Memory B cell (primary cell): ENCODE measurements at regions not wholly inside any gene's neighbourhood (a gene's known extent, or its start where the extent isn't known, plus 50 kb on each side); places are given as distances from the start of the nearest gene placed in this dataset.
"Not testable (repeated sequence)": the region's sequence is repeated elsewhere in the genome, so short reads cannot be mapped to it uniquely, and the experiment has no call there.

Source experiments
- ATAC-seq: fragments of 150-1000 bp; cut with Tn5 transposase; 2 replicates; pipeline ENCODE4 v1.10.0; 2021; ENCODE audit warnings: low read depth, mild to moderate bottlenecking, moderate library complexity
- DNase-seq, 2 donors: peaks; one replicate each; pipeline ENCODE4 v3.0.0; 2022; ENCODE audit warnings: low spot score in 2 of 2
- H3K27ac Mint-ChIP-seq: one replicate; pipeline ENCODE4 v1.8.0; 2022; ENCODE audit warnings: mild to moderate bottlenecking, moderate library complexity, mixed read lengths
- H3K27me3 Mint-ChIP-seq: one replicate; pipeline ENCODE4 v1.8.0; 2022; ENCODE audit warnings: mixed read lengths
- H3K36me3 Mint-ChIP-seq: one replicate; pipeline ENCODE4 v1.8.0; 2022; ENCODE audit warnings: mild to moderate bottlenecking, mixed read lengths
- H3K4me1 Mint-ChIP-seq: one replicate; pipeline ENCODE4 v1.8.0; 2022; ENCODE audit warnings: mixed read lengths
- H3K4me3 Mint-ChIP-seq: one replicate; pipeline ENCODE4 v1.8.0; 2022; ENCODE audit warnings: mild to moderate bottlenecking, moderate library complexity, mixed read lengths
- H3K9me3 Mint-ChIP-seq: one replicate; pipeline ENCODE4 v1.8.0; 2022; ENCODE audit warnings: mixed read lengths

GRCh38 chr16:87212026-87212425 is 105.2 kb downstream of the C16orf95 start:
- no peaks in the 10 kb centered on the region for H3K4me1 Mint-ChIP-seq
- ATAC-seq = no peak
- peaks cover 1% of the 10 kb centered on the region for H3K27me3 Mint-ChIP-seq
- H3K9me3 Mint-ChIP-seq = no peaks in the 10 kb centered on the region
- DNase-seq = no peak
- no peak overlapping the region for H3K4me3 Mint-ChIP-seq
- no peak overlapping the region for H3K27ac Mint-ChIP-seq
- no peaks in the 10 kb centered on the region for H3K36me3 Mint-ChIP-seq

DNA sequence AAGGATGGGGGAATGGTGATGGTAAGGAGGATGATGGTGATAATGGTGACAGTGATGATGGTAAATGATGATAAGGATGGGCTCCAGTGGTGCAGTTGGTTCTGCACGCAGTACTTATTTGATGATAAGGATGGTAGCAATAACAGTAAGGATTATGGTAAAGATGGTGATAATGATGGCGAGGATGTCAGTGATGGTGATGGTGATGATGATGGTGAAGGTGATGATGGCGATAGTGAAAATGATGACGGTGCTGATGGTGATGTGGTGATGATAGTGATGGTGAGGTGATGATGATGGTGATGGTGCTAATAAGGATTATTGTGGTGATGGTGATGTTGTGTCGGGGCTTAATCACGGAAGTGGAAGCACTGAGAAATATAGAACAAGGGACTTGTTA is 103.7 kb downstream of the C16orf95 start:
- Mint-ChIP-seq H3K27ac (no peak overlapping the region), H3K36me3 (no peaks in the 10 kb centered on the region)

DNA sequence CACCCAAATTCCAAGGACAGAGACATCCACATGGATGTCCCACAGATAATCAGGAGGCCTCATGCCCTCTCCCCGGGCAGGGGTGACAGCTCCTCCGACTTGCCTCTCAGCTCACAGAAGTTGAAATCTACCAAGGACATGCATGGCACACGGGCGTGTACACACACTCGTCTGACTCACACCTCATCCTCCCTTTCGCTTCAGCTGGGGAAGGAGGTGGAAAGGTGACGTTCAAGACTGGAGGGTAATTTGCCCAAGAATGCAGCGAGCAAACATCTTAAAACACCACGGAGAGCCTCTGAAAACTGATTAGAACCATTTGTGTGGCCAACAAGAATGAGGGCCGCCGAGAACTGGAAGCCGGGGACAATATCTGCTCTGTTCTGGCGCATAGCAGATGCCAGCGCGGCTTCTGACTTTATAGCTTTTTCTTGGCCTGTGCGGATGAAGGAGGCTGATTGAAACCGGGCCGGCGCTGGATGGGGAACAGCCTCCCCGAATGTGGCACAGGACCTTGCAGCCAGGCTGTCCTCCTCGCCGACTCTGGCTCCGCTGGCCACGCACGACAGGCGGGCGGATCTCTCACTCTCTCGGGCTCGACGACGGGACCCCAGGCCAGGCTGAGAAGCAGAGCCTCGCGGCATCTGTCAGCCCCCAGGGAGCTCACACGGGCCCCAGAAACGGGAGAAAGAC is 100.9 kb downstream of the C16orf95 start:
- H3K4me1 Mint-ChIP-seq = no peaks in the 10 kb centered on the region
- no peaks in the 10 kb centered on the region for H3K36me3 Mint-ChIP-seq
- no peaks in the 10 kb centered on the region for H3K9me3 Mint-ChIP-seq

More for the DNA sequence above, 103.7 kb downstream of the C16orf95 start:
- Mint-ChIP-seq H3K9me3 (no peaks in the 10 kb centered on the region), H3K4me3 (no peak overlapping the region), H3K27me3 (peaks cover 1% of the 10 kb centered on the region), H3K4me1 (no peaks in the 10 kb centered on the region)
- no peak for ATAC-seq
- no peak for DNase-seq

DNA sequence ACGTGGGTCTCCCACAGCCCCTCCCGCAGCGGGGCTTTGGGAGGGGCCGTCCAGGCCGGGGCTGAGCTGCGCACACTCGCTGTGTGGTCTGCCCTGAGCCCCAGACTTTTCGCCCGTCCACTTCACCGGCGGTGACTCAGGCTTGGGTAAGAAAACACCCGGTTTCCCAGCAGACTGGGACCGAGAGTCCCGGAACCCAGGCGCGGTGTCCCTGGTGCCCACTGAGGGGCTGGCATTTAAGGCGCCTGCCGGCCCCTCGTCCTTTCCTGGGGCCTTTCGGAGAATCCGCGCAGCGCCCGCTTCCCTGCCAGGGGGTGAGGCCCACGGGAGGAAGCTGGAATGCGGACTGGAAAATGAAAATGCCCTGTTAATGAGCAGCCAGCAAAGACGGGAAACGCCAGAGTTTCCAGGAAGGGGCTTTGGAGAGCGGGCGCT is 100.3 kb downstream of the C16orf95 start:
- Mint-ChIP-seq H3K4me3 (no peak overlapping the region), H3K4me1 (no peaks in the 10 kb centered on the region), H3K27ac (no peak overlapping the region), H3K9me3 (no peaks in the 10 kb centered on the region), H3K36me3 (no peaks in the 10 kb centered on the region), H3K27me3 (peaks cover 8% of the 10 kb centered on the region)
- DNase-seq (no peak), ATAC-seq (no peak)

More for the DNA sequence above, 100.9 kb downstream of the C16orf95 start:
- ATAC-seq = no peak
- DNase-seq = no peak
- no peak overlapping the region for H3K4me3 Mint-ChIP-seq
- H3K27me3 Mint-ChIP-seq = peaks cover 8% of the 10 kb centered on the region
- H3K27ac Mint-ChIP-seq = no peak overlapping the region

DNA sequence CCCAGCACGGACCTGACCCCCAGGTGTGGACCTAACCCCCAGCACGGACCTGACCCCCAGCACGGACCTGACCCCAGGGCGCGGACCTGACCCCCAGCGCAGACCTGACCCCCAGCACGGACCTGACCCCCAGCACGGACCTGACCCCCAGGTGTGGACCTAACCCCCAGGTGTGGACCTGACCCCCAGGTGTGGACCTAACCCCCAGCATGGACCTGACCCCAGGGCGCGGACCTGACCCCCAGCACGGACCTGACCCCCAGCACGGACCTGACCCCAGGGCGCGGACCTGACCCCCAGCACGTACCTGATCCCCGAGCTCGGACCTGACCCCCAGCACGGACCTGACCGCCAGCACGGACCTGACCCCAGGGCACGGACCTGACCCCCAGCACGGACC is 99.4 kb downstream of the C16orf95 start:
- not testable (repeated sequence) for H3K36me3 Mint-ChIP-seq, ATAC-seq, H3K27ac Mint-ChIP-seq, H3K27me3 Mint-ChIP-seq, H3K9me3 Mint-ChIP-seq, H3K4me3 Mint-ChIP-seq, DNase-seq, H3K4me1 Mint-ChIP-seq

DNA sequence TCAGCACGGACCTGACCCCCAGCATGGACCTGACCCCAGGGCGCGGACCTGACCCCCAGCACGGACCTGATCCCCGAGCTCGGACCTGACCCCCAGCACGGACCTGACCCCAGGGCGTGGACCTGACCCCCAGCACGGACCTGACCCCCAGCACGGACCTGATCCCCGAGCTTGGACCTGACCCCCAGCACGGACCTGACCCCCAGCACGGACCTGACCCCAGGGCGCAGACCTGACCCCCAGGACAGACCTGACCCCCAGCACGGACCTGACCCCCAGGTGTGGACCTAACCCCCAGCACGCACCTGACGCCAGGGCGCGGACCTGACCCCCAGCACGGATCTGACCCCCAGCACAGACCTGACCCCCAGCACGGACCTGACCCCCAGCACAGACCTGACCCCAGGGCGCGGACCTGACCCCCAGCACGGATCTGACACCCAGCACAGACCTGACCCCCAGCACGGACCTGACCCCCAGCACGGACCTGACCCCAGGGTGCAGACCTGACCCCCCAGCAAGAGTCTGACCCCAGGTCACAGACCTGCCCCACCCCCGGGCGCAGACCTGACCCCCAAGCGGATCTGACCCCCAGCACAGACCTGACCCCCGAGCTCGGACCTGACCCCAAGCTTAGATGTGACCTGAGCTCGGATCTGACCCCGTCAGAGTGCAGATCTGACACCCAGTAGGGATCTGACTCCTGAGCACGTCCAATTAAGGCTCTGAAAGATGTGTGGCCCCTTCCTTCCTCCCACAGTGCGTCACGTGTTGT is 98.7 kb downstream of the C16orf95 start:
- Mint-ChIP-seq H3K4me1 (no peaks in the 10 kb centered on the region), H3K27me3 (peaks cover 8% of the 10 kb centered on the region), H3K27ac (no peak overlapping the region), H3K36me3 (no peaks in the 10 kb centered on the region), H3K9me3 (no peaks in the 10 kb centered on the region), H3K4me3 (no peak overlapping the region)
- no peak for ATAC-seq
- DNase-seq = no peak

- Mint-ChIP-seq H3K27me3 (peaks cover 8% of the 10 kb centered on the region), H3K9me3 (no peaks in the 10 kb centered on the region), H3K4me3 (no peak overlapping the region), H3K4me1 (no peaks in the 10 kb centered on the region), H3K27ac (no peak overlapping the region), H3K36me3 (no peaks in the 10 kb centered on the region)
- ATAC-seq = no peak
- DNase-seq = no peak
These were observed 97.8 kb downstream of the C16orf95 start for GRCh38 chr16:87219287-87219909.

- no peak for ATAC-seq
- no peak overlapping the region for H3K27ac Mint-ChIP-seq
- H3K4me1 Mint-ChIP-seq = no peaks in the 10 kb centered on the region
- no peaks in the 10 kb centered on the region for H3K36me3 Mint-ChIP-seq
- no peak overlapping the region for H3K4me3 Mint-ChIP-seq
- no peak for DNase-seq
- no peaks in the 10 kb centered on the region for H3K9me3 Mint-ChIP-seq
- peaks cover 7% of the 10 kb centered on the region for H3K27me3 Mint-ChIP-seq
These were observed 95.6 kb downstream of the C16orf95 start for GRCh38 chr16:87221633-87222032.

DNA sequence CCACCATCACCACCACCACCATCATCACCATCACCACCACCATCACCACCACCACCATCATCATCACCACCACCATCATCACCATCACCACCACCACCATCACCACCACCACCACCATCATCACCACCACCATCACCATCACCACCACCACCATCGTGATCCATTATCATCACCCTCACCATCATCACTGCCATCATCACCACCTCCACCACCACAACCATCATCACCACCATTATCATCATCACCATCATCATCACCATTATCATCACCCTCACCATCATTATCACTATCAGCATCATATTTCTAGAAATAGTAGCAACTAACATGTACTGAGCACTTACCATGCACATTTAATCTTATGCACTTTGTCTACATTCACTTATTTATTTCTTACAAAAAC is 94.9 kb downstream of the C16orf95 start:
- Mint-ChIP-seq H3K36me3 (no peaks in the 10 kb centered on the region), H3K27ac (no peak overlapping the region), H3K4me3 (no peak overlapping the region), H3K9me3 (no peaks in the 10 kb centered on the region), H3K27me3 (peaks cover 7% of the 10 kb centered on the region), H3K4me1 (no peaks in the 10 kb centered on the region)
- ATAC-seq (no peak), DNase-seq (no peak)

- DNase-seq (no peak), ATAC-seq (no peak)
- Mint-ChIP-seq H3K27me3 (peaks cover 7% of the 10 kb centered on the region), H3K4me3 (no peak overlapping the region), H3K9me3 (no peaks in the 10 kb centered on the region), H3K36me3 (no peaks in the 10 kb centered on the region), H3K4me1 (no peaks in the 10 kb centered on the region), H3K27ac (no peak overlapping the region)
These were observed 93.4 kb downstream of the C16orf95 start for GRCh38 chr16:87223656-87224248.

GRCh38 chr16:87226926-87227295 is 90.3 kb downstream of the C16orf95 start:
- H3K36me3 Mint-ChIP-seq = no peaks in the 10 kb centered on the region
- H3K4me3 Mint-ChIP-seq = no peak overlapping the region
- no peaks in the 10 kb centered on the region for H3K4me1 Mint-ChIP-seq
- ATAC-seq = no peak
- DNase-seq = no peak
- H3K9me3 Mint-ChIP-seq = peaks cover 3% of the 10 kb centered on the region
- no peak overlapping the region for H3K27ac Mint-ChIP-seq
- H3K27me3 Mint-ChIP-seq = peaks cover 5% of the 10 kb centered on the region

DNA sequence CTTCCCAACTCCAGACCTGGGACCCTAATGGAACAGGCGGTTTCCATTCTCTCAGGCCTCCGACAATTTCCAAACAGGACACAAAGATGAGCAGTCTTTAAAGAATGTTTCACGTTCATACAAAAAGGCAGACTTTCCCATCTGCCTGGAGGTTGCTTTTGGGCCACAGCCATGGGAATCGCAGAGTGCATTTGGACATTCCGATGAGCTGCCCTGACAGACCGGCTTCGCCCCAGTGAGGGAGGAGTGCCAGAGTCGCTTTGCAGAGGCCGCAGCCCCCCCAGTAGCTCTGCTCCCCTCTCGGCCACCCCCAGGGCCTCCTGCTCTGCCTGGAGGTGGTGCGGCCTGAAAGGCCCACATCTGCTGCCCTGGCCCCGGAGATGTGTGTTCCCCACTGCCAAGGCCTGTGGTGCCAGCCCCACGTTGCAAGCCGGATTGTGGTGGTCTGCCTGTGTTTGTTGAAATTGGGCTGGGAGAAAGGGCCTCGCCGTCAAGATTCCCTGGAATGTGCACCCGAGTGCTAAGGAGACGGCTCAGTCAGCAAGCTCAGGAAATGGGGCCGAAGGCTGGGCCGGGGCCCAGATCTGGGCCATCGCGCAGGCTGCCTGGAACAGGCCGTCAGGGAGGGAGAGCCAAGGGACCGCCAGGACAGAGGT is 89.8 kb downstream of the C16orf95 start:
- H3K4me1 Mint-ChIP-seq = no peaks in the 10 kb centered on the region
- peaks cover 3% of the 10 kb centered on the region for H3K9me3 Mint-ChIP-seq

DNA sequence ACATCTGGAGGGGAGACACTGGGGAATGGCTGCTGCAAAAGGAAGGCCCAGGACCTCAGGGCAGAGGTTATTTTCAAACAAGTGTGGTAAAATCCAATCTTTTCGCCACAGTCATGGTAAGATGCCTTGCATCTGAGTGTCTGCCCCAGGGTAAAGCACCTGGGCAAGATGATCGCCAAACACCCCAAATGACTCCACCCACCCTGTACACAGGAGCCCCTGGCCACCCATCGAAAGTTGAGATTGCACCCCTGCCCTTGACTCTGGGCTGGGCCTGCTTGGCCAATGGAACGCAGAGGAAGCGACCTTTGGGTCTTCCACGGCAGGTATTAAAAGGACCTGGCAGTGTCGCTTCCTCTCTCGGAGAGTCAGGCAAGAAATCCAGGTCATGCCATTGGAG is 88.8 kb downstream of the C16orf95 start:
- Mint-ChIP-seq H3K9me3 (peaks cover 3% of the 10 kb centered on the region), H3K27ac (no peak overlapping the region), H3K4me1 (no peaks in the 10 kb centered on the region), H3K27me3 (peaks cover 5% of the 10 kb centered on the region), H3K36me3 (no peaks in the 10 kb centered on the region), H3K4me3 (no peak overlapping the region)
- ATAC-seq (no peak), DNase-seq (no peak)

More for the DNA sequence above, 89.8 kb downstream of the C16orf95 start:
- DNase-seq (no peak), ATAC-seq (no peak)
- Mint-ChIP-seq H3K27ac (no peak overlapping the region), H3K27me3 (peaks cover 5% of the 10 kb centered on the region), H3K4me3 (no peak overlapping the region), H3K36me3 (no peaks in the 10 kb centered on the region)
